ENCODE measurements at regions not wholly inside any gene's neighbourhood (a gene's known extent, or its start where the extent isn't known, plus 50 kb on each side); places are given as distances from the start of the nearest gene placed in this dataset.

DNA sequence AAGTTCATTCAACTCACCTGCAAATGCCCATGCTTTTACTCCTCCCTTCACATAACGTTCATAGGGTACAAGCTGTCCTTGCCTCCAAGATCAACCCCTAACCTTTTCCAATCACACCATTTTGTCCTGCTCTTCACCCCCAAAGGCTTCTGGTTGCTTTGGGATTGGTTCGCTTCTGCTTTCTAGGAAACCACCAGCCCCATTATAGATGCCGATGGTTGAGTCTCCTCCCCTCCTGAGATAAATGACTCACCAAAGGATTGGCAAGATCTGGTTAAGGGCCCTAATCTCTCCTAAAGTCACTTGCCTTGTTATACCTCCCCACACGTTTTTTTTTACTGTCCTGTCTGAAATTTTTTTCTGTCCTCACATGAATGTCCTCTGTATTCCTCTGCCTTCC is 311.4 kb downstream of the HACE1 start:
- no peak for TF ChIP-seq POLR2AphosphoS5 (IDR thresholded peaks at IDR 0.05; ENCODE audit: low read depth, low read length)
- no peak for TF ChIP-seq POLR2A (IDR thresholded peaks at IDR 0.05; ENCODE audit: low read depth, low read length)
- no peak for TF ChIP-seq TAF1 (IDR thresholded peaks at IDR 0.05; ENCODE audit: borderline replicate concordance, low read depth, low read length)

Data from GM12892 (cell line).